ENCODE measurements at regions not wholly inside any gene's neighbourhood (a gene's known extent, or its start where the extent isn't known, plus 50 kb on each side); places are given as distances from the start of the nearest gene placed in this dataset.

DNA sequence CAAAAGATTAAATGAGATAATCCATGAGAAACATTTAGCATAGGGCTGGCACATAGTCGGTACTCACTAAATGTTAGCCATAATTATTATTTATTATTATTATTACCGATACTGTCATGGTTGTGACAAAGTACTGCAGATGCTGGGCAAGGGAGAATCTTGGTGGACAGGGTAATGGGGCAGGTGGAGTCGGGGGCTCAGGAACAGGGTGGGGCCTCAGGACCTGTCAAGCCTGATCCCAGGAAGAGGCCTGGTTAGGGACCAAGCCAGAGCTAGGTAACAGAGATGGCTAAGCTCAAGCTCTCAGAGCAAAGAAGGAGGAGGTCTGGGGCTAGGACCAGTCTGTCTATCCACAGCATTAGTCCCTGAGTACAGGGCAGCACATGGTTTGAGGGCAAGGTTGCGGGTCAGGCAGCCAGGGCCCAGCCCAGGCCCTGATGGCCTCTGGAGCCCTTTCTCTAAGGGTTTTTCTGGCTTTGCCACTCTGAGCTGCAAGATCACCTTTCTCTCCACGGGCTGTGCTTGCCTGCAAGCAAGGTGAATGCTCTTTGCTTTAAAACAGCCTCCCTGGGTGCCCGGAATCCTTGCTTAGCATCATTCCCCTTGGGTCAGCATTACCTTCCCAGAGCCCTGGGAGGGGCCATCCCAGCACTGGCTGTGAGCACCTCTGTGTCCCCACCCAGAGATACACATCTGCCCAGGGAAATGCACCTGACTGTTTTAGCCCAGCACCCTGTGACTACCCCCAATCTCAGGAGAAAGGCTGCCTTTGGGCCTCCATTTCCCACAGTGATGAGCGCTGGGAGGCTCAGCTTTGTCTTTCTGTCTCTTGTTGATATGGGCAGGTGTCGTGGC lies 572.0 kb downstream of the PTPRU start:
- Histone ChIP-seq H3K4me3 (replicated peaks in 1 of 3; ENCODE audit: insufficient read depth in 1 of 3, low read depth in 2 of 3, low read length in 3 of 3) (no peak overlapping the region), H3K27me3 (ENCODE audit: control insufficient read depth in 1 of 2, insufficient read depth in 2 of 2, low read length in 2 of 2) (peaks cover 0 to 30% of the 10 kb centered on the region in 2 experiments; a peak in 4 of 5 replicates), H2AFZ (ENCODE audit: low read length) (no peak overlapping the region), H3K27ac (ENCODE audit: extremely low read length, insufficient read depth, low read length) (no peak overlapping the region), H3K9me3 (ENCODE audit: low read length) (no peaks in the 10 kb centered on the region), H4K20me1 (ENCODE audit: insufficient read depth, low read length) (no peaks in the 10 kb centered on the region), H3K79me2 (ENCODE audit: insufficient read depth, low read length) (no peaks in the 10 kb centered on the region), H3K4me2 (ENCODE audit: low read depth, low read length) (no peak overlapping the region), H3K36me3 (replicated peaks in 1 of 2; ENCODE audit: control insufficient read depth in 1 of 2, insufficient read depth in 2 of 2, low read length in 2 of 2) (no peaks in the 10 kb centered on the region), H3K9ac (ENCODE audit: insufficient read depth, low read depth, low read length) (no peak overlapping the region), H3K4me1 (ENCODE audit: insufficient read depth, low read length) (no peaks in the 10 kb centered on the region)
- ATAC-seq, result no peak
- DNase-seq (ENCODE audit: low spot score), result no peak
- FAIRE-seq, result no peak
- TF ChIP-seq ZBTB33 (CRISPR knock-in tag; IDR thresholded peaks at IDR 0.05) (no peak), JUND (CRISPR knock-in tag; IDR thresholded peaks at IDR 0.05) (no peak), HOXA7 (CRISPR knock-in tag; IDR thresholded peaks at IDR 0.05) (no peak), ZNF788 (CRISPR knock-in tag; IDR thresholded peaks at IDR 0.05; ENCODE audit: borderline replicate concordance) (no peak), PCBP1 (IDR thresholded peaks at IDR 0.05; ENCODE audit: borderline replicate concordance, low read depth, low read length) (no peak), ZBTB1 (CRISPR knock-in tag; IDR thresholded peaks at IDR 0.05; ENCODE audit: borderline replicate concordance) (no peak), ZNF550 (CRISPR knock-in tag; IDR thresholded peaks at IDR 0.05; ENCODE audit: borderline replicate concordance) (no peak)
- TF ChIP-seq, protein P1, sequence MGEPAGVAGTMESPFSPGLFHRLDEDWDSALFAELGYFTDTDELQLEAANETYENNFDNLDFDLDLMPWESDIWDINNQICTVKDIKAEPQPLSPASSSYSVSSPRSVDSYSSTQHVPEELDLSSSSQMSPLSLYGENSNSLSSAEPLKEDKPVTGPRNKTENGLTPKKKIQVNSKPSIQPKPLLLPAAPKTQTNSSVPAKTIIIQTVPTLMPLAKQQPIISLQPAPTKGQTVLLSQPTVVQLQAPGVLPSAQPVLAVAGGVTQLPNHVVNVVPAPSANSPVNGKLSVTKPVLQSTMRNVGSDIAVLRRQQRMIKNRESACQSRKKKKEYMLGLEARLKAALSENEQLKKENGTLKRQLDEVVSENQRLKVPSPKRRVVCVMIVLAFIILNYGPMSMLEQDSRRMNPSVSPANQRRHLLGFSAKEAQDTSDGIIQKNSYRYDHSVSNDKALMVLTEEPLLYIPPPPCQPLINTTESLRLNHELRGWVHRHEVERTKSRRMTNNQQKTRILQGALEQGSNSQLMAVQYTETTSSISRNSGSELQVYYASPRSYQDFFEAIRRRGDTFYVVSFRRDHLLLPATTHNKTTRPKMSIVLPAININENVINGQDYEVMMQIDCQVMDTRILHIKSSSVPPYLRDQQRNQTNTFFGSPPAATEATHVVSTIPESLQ (CRISPR knock-in tag; conservative IDR thresholded peaks at IDR 0.05), result no peak
- BruUV-seq (replicated peaks), result no TSS peak
- intact Hi-C loops (cut with micrococcal nuclease; ENCODE audit: unreplicated experiment) (no loop called here), in situ Hi-C loops (cut with HindIII; ENCODE audit: extremely low pct_ligation_motif_present, low pct_unique_long_range_greater_than_20kb) (no loop called here)
- ChIA-PET CTCF (ENCODE audit: low intra/inter-chr PET ratio, low total read pairs) (no interaction called here), POLR2A (no interaction called here)
- 10% methylated on average over 8 of the region's 8 CpGs for WGBS (ENCODE audit: low lambda C conversion rate)
